HL-60 (cell line): ENCODE measurements at regions not wholly inside any gene's neighbourhood (a gene's known extent, or its start where the extent isn't known, plus 50 kb on each side); places are given as distances from the start of the nearest gene placed in this dataset.

Experiments used
- DNase-seq, 2 experiments: peaks; one replicate each; pipeline ENCODE4 v3.0.0-alpha.2; 2010 to 2020; ENCODE audit warnings: low read depth in 1 of 2, low spot score in 1 of 2
- H3K27ac ChIP-seq: fragments of 250-450 bp; sonication (Bioruptor Pico); replicated peaks from 2 replicates; pipeline ENCODE4 v1.5.1; 2020; ENCODE audit warnings: mild to moderate bottlenecking, moderate library complexity
- H3K27me3 ChIP-seq: fragments of 250-450 bp; sonication (Bioruptor Pico); 2 replicates; pipeline ENCODE4 v1.5.1; 2021; ENCODE audit warnings: mild to moderate bottlenecking, moderate library complexity; ENCODE audit not compliant: insufficient read depth, poor library complexity, severe bottlenecking
- H3K4me3 ChIP-seq: replicated peaks from 2 replicates; pipeline ENCODE4 v1.5.1; 2011; ENCODE audit warnings: mild to moderate bottlenecking, control low read depth, low read length; ENCODE audit not compliant: insufficient read depth
- GABPA ChIP-seq: IDR thresholded peaks from 2 replicates; pipeline ENCODE4 v1.6.1; 2012; ENCODE audit warnings: low read depth
- POLR2AphosphoS5 ChIP-seq: IDR thresholded peaks from 2 replicates; pipeline ENCODE4 v1.6.1; 2012; ENCODE audit warnings: low read depth
- REST ChIP-seq: IDR thresholded peaks from 2 replicates; pipeline ENCODE4 v1.6.1; 2012; ENCODE audit warnings: low read depth; ENCODE audit not compliant: insufficient replicate concordance
- SPI1 ChIP-seq: IDR thresholded peaks from 2 replicates; pipeline ENCODE4 v1.6.1; 2012; ENCODE audit warnings: low read depth, mild to moderate bottlenecking, borderline replicate concordance
- TF ChIP-seq, protein P1 (sequence below): IDR thresholded peaks from one replicate; pipeline ENCODE4 v1.5.1; 2011; ENCODE audit warnings: low read length, control low read depth, inconsistent platforms; ENCODE audit not compliant: insufficient read depth

DNA sequence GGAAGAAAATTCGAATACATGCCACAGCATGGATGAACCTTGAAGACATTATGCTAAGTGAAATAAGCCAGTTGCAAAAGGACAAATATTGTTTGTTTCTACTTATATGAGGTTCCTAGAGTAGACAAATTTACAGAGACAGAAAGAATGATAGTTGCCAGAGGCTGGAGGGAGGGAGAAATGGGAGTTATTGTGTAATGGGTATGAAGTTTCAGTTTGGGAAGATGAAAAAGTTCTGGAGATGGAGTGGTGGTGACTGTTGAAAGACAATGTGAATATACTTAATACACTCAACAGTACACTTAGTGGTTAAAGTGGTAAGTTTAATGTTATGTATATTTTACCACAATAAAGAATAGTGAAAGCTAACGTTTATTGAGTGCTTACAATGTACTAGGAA lies 99.6 kb upstream of the SLC44A1 start:
- H3K27ac ChIP-seq = no peak overlapping the region
- no peaks in the 10 kb centered on the region for H3K27me3 ChIP-seq
- no peak overlapping the region for H3K4me3 ChIP-seq
- DNase-seq = no peak
- TF ChIP-seq SPI1 (no peak), POLR2AphosphoS5 (no peak), GABPA (no peak), REST (no peak)
- TF ChIP-seq, protein P1, sequence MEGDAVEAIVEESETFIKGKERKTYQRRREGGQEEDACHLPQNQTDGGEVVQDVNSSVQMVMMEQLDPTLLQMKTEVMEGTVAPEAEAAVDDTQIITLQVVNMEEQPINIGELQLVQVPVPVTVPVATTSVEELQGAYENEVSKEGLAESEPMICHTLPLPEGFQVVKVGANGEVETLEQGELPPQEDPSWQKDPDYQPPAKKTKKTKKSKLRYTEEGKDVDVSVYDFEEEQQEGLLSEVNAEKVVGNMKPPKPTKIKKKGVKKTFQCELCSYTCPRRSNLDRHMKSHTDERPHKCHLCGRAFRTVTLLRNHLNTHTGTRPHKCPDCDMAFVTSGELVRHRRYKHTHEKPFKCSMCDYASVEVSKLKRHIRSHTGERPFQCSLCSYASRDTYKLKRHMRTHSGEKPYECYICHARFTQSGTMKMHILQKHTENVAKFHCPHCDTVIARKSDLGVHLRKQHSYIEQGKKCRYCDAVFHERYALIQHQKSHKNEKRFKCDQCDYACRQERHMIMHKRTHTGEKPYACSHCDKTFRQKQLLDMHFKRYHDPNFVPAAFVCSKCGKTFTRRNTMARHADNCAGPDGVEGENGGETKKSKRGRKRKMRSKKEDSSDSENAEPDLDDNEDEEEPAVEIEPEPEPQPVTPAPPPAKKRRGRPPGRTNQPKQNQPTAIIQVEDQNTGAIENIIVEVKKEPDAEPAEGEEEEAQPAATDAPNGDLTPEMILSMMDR = no peak

DNA sequence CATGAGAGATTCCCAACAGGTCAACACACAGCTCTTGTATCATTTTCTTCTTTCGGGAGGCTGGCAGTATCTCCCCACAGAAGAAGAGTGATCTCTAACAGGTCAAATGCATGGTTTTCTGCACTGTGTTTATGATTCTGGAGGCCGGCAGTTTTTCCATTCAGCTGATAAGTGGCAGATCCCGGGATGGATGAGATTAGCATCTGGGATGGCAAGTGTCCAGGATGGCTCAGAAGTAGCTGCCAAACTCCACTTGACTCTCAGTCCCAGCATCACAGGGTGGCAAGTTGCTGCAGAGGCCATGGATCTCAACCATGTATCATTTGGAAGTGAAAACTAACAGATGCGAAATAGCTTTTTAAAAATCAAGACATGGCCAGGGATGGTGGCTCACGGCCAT lies 97.8 kb upstream of the SLC44A1 start:
- no peaks in the 10 kb centered on the region for H3K27me3 ChIP-seq
- no peak overlapping the region for H3K4me3 ChIP-seq
- H3K27ac ChIP-seq = no peak overlapping the region
- no peak for DNase-seq
- TF ChIP-seq, protein P1 = no peak
- TF ChIP-seq SPI1 (no peak), REST (no peak), GABPA (no peak), POLR2AphosphoS5 (no peak)

DNA sequence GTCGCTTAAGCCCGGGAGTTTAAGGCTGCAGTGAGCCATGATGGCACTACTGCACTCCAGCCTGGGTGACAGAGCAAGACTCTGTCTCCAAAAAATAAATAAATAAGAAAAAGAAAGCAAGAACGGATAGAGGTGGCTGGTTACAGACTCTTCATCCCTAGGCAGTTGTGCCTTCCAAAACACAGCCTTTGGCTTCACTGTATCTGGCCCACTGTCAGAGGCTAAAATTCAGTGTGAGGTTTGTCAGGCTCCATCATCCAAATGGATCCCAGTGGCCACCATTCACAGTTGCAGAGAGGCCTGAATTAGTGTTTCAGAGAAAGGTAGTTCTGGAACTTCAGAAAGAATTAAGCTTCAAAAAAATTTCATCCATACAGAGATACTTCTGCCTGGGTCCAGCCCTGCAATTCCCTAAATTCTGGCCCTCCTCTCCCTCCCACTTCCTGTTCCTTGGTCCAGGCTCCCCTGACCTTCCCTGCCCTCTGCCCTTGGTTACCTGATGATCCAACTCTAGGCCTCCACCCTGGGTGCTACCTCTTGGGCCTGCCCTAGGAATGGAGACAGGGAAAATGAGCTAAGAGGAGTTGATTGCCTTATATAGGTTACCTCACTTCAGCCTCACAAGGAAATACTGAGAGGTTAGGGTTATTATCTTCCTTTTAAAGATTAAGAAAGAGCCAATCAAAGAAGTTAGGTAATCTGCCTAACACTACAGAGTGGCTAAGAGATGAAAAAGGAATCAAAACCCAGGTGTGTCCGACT lies 97.2 kb upstream of the SLC44A1 start:
- DNase-seq = no peak
- Histone ChIP-seq H3K4me3 (no peak overlapping the region), H3K27ac (no peak overlapping the region), H3K27me3 (no peaks in the 10 kb centered on the region)
- TF ChIP-seq POLR2AphosphoS5 (no peak), SPI1 (no peak), GABPA (no peak), REST (no peak)
- TF ChIP-seq, protein P1 = no peak
